PC-9 (cell line): ENCODE measurements at regions not wholly inside any gene's neighbourhood (a gene's known extent, or its start where the extent isn't known, plus 50 kb on each side); places are given as distances from the start of the nearest gene placed in this dataset.

ENCODE experiments used
- BruUV-seq: library from RNA; stranded (reverse); fragments of 400-500 nt; replicated peaks from 2 replicates; lab custom pipeline; 2021; lab: Mats Ljungman, UMichigan
- CTCF ChIA-PET: fragments of 300-600 bp; sonication (Branson Sonifier 250); formaldehyde crosslinking; loops from one replicate; lab custom pipeline; 2022; ENCODE audit warnings: antibody characterized with exemption; lab: Charles Lee
- POLR2A ChIA-PET: fragments of 300-600 bp; sonication (Branson Sonifier 250); formaldehyde crosslinking; loops from one replicate; lab custom pipeline; 2022; ENCODE audit warnings: antibody characterized with exemption; ENCODE audit not compliant: unreplicated experiment; lab: Charles Lee
- DNase-seq, 2 experiments: peaks; one replicate each; pipeline versions ENCODE4 v3.0.0 to v3.0.0-alpha.2; 2015 to 2022; ENCODE audit warnings: mixed read lengths in 1 of 2
- H2AFZ ChIP-seq: fragments of 200-600 bp; sonication (generic); 2 replicates; pipeline ENCODE4 v1.8.1; 2017; ENCODE audit warnings: antibody characterized with exemption
- H3F3A ChIP-seq: fragments of 200-600 bp; sonication (generic); 2 replicates; pipeline ENCODE4 v1.8.1; 2017; ENCODE audit warnings: antibody characterized with exemption, mild to moderate bottlenecking, low read depth; ENCODE audit not compliant: insufficient read depth
- H3K27ac ChIP-seq: fragments of 200-600 bp; sonication (generic); 2 replicates; pipeline ENCODE4 v1.6.1; 2016; ENCODE audit warnings: mixed run types
- H3K27me3 ChIP-seq: fragments of 200-600 bp; sonication (generic); 2 replicates; pipeline ENCODE4 v1.6.1; 2016; ENCODE audit warnings: low read depth, mixed run types; ENCODE audit not compliant: insufficient read depth
- H3K36me3 ChIP-seq: fragments of 200-600 bp; sonication (generic); 2 replicates; pipeline ENCODE4 v1.6.1; 2016; ENCODE audit warnings: low read depth, mixed run types
- H3K4me1 ChIP-seq: fragments of 200-600 bp; sonication (generic); replicated peaks from 2 replicates; pipeline ENCODE4 v1.6.1; 2016; ENCODE audit warnings: mixed run types; ENCODE audit not compliant: insufficient read depth
- H3K4me2 ChIP-seq: fragments of 200-600 bp; sonication (generic); 2 replicates; pipeline ENCODE4 v1.6.1; 2017; ENCODE audit warnings: mixed run types
- H3K4me3 ChIP-seq: fragments of 200-600 bp; sonication (generic); 2 replicates; pipeline ENCODE4 v1.6.1; 2016; ENCODE audit warnings: mixed run types
- H3K79me2 ChIP-seq: fragments of 200-600 bp; sonication (generic); 2 replicates; pipeline ENCODE4 v1.6.1; 2017; ENCODE audit warnings: low read depth, mixed run types
- H3K9me2 ChIP-seq: fragments of 200-600 bp; sonication (generic); 2 replicates; pipeline ENCODE4 v1.8.1; 2017; ENCODE audit warnings: mild to moderate bottlenecking; ENCODE audit not compliant: insufficient read depth
- H3K9me3 ChIP-seq: fragments of 200-600 bp; sonication (generic); 2 replicates; pipeline ENCODE4 v1.8.1; 2016; ENCODE audit warnings: low read depth; ENCODE audit not compliant: insufficient read depth
- H4K20me1 ChIP-seq: fragments of 200-600 bp; sonication (generic); 2 replicates; pipeline ENCODE4 v1.8.1; 2017; ENCODE audit not compliant: insufficient read depth
- CTCF ChIP-seq: fragments of 200-600 bp; sonication (generic); conservative IDR thresholded peaks from 2 replicates; pipeline ENCODE4 v1.6.1; 2017; ENCODE audit warnings: mixed run types, antibody characterized with exemption, mild to moderate bottlenecking, moderate library complexity
- EZH2 ChIP-seq: fragments of 200-600 bp; sonication (generic); IDR thresholded peaks from 2 replicates; pipeline ENCODE4 v1.8.0; 2017; ENCODE audit warnings: antibody characterized with exemption, low read depth
- intact Hi-C: fragments of 100-400 bp; cut with micrococcal nuclease; formaldehyde crosslinking; loops from one replicate; pipeline ENCODE4 v1.10.0; 2022; ENCODE audit not compliant: unreplicated experiment

GRCh38 chr3:150256318-150256717 lies 151.8 kb upstream of the TSC22D2 start:
- no peaks in the 10 kb centered on the region for H3K9me3 ChIP-seq
- H3K4me2 ChIP-seq, result no peak overlapping the region
- intact Hi-C loops, result no loop called here
- H4K20me1 ChIP-seq, result no peaks in the 10 kb centered on the region
- DNase-seq, result no peak
- H3K79me2 ChIP-seq, result no peaks in the 10 kb centered on the region
- CTCF ChIA-PET, result no interaction called here
- H3K27me3 ChIP-seq, result no peaks in the 10 kb centered on the region
- H3K4me1 ChIP-seq, result no peaks in the 10 kb centered on the region; the same call in 1 of the 2 replicates
- no peak overlapping the region for H3K4me3 ChIP-seq
- no peaks in the 10 kb centered on the region for H3K9me2 ChIP-seq
- no peak overlapping the region for H2AFZ ChIP-seq
- BruUV-seq, result no TSS peak
- no peak for TF ChIP-seq CTCF
- POLR2A ChIA-PET, result interaction anchor here (0.6 to 0.7 kb wide), 2 partner anchors 52 to 174 kb away, joined by 3 to 4 read pairs; no protein-coding TSS in a partner anchor
- no peaks in the 10 kb centered on the region for H3F3A ChIP-seq
- no peak overlapping the region for H3K27ac ChIP-seq
- no peaks in the 10 kb centered on the region for H3K36me3 ChIP-seq

- H3K36me3 ChIP-seq, result no peaks in the 10 kb centered on the region
- H3K4me2 ChIP-seq, result no peak overlapping the region
- ChIA-PET POLR2A (interaction anchor here (0.6 kb wide), 1 partner anchor 53 kb away, joined by 4 read pairs; no protein-coding TSS in a partner anchor), CTCF (no interaction called here)
- no peaks in the 10 kb centered on the region for H3K9me2 ChIP-seq
- no peaks in the 10 kb centered on the region for H3K79me2 ChIP-seq
- TF ChIP-seq CTCF (no peak), EZH2 (no peak)
- H3K9me3 ChIP-seq, result no peaks in the 10 kb centered on the region
- no peak overlapping the region for H3K27ac ChIP-seq
- H3K27me3 ChIP-seq, result no peaks in the 10 kb centered on the region
- intact Hi-C loops, result no loop called here
- H3F3A ChIP-seq, result no peaks in the 10 kb centered on the region
- DNase-seq, result no peak
- H3K4me3 ChIP-seq, result no peak overlapping the region
- no peak overlapping the region for H2AFZ ChIP-seq
- BruUV-seq, result no TSS peak
- no peaks in the 10 kb centered on the region for H4K20me1 ChIP-seq
- no peaks in the 10 kb centered on the region; the same call in 1 of the 2 replicates for H3K4me1 ChIP-seq
Measured at GRCh38 chr3:150255826-150256225, 152.3 kb upstream of the TSC22D2 start.

- H3K36me3 ChIP-seq, result no peaks in the 10 kb centered on the region
- no peak overlapping the region for H3K4me3 ChIP-seq
- H4K20me1 ChIP-seq, result no peaks in the 10 kb centered on the region
- no peaks in the 10 kb centered on the region; the same call in 1 of the 2 replicates for H3K4me1 ChIP-seq
- H3K79me2 ChIP-seq, result no peaks in the 10 kb centered on the region
- H3F3A ChIP-seq, result no peaks in the 10 kb centered on the region
- H3K9me2 ChIP-seq, result no peaks in the 10 kb centered on the region
- no TSS peak for BruUV-seq
- H3K27me3 ChIP-seq, result no peaks in the 10 kb centered on the region
- intact Hi-C loops, result no loop called here
- DNase-seq, result no peak
- H2AFZ ChIP-seq, result no peak overlapping the region
- H3K27ac ChIP-seq, result no peak overlapping the region
- no peaks in the 10 kb centered on the region for H3K9me3 ChIP-seq
- TF ChIP-seq EZH2 (no peak), CTCF (no peak)
- POLR2A ChIA-PET, result no interaction called here
- H3K4me2 ChIP-seq, result no peak overlapping the region
- CTCF ChIA-PET, result no interaction called here
Measured at GRCh38 chr3:150255413-150255812, 152.7 kb upstream of the TSC22D2 start.
